NCI-H748 (cell line): ENCODE measurements at regions not wholly inside any gene's neighbourhood (a gene's known extent, or its start where the extent isn't known, plus 50 kb on each side); places are given as distances from the start of the nearest gene placed in this dataset.
"Not testable (repeated sequence)": the region's sequence is repeated elsewhere in the genome, so short reads cannot be mapped to it uniquely, and the experiment has no call there.

ENCODE experiments used
- DNase-seq: peaks from one replicate; lab custom pipeline; 2025; ENCODE audit not compliant: unreplicated experiment; lab: John Stamatoyannopoulos, UW

DNA sequence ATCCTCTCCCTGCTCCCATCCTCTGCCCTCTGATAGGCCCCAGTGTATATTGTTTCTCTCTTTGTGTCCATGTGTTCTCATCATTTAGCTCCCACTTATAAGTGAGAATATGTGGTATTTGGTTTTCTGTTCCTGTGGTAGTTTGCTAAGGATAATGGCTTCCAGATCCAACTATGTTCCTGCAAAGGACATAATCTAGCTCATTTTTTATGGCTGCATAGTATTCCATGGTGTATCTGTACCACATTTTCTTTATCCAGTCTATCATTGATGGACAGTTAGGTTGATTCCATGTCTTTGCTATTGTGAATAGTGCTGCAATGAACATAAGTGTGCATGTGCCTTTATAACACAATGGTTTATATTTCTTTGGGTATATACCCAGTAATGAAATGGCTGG is 57.8 kb upstream of the SMIM30 start:
- DNase-seq: not testable (repeated sequence)

- DNase-seq: no peak
Measured at GRCh38 chr7:113175525-113176104, 57.3 kb upstream of the SMIM30 start.

DNA sequence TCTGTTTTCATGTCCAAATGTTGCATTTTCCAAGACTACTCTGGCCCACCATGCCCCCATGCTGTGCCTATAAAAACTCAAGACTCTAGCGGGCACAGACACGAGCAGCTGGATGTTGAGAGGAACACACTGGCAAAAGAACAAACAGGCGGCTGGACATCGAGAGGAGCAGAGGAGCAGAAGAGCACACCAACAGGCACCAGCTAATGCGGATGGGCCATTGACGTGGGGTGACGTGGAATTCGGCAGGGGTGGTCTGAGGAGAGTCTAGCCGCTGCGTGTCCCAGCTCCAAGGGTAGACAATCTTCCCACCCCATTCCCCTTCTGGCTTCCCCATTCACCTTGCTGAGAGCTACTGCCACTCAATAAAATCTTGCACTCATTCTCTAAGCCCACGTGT is 54.4 kb upstream of the SMIM30 start:
- no peak for DNase-seq

DNA sequence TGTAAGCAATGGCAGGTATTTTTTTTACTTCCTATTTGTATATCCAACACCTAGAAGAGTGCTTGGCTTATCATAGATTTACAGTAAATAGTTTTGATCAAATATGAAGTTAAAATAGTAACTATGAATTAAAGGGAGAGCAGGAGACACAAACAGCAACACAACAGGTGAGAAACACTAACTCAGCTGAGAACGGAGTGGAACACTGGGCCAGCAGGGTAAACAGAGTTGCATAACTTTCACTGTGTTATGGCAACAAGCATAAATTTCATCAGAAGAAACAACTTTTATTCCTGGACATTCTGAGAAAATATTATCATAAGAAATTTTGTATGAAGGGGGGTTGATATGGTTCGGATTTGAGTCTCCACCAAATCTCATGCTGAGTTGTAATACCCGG is 52.2 kb upstream of the SMIM30 start:
- no peak for DNase-seq
